ENCODE measurements at regions not wholly inside any gene's neighbourhood (a gene's known extent, or its start where the extent isn't known, plus 50 kb on each side); places are given as distances from the start of the nearest gene placed in this dataset.

- H3K79me2 ChIP-seq: no peaks in the 10 kb centered on the region
- H3K27me3 ChIP-seq (ENCODE audit: control insufficient read depth, insufficient read depth, low read length): no peaks in the 10 kb centered on the region
- H3K36me3 ChIP-seq (ENCODE audit: control insufficient read depth, insufficient read depth, low read length): no peaks in the 10 kb centered on the region
- no peaks in the 10 kb centered on the region for H3K9me3 ChIP-seq (ENCODE audit: control insufficient read depth, low read length)
- no peak overlapping the region for H3K9ac ChIP-seq
- no peak for TF ChIP-seq CTCF (IDR thresholded peaks at IDR 0.05)
- H3K27ac ChIP-seq: no peak overlapping the region
- H3K4me3 ChIP-seq (ENCODE audit: low read depth, low read length): no peak overlapping the region
- H3K4me1 ChIP-seq: no peaks in the 10 kb centered on the region
- H3K4me2 ChIP-seq (ENCODE audit: low read length): no peak overlapping the region
- no peak overlapping the region for H2AFZ ChIP-seq
Measured at GRCh38 chr5:175248416-175248905, 195.5 kb downstream of the DRD1 start.

GRCh38 chr5:175246889-175247520 lies 197.0 kb downstream of the DRD1 start:
- Histone ChIP-seq H3K27ac (no peak overlapping the region), H3K4me3 (ENCODE audit: low read depth, low read length) (no peak overlapping the region), H3K9me3 (ENCODE audit: control insufficient read depth, low read length) (no peaks in the 10 kb centered on the region), H3K4me2 (ENCODE audit: low read length) (no peak overlapping the region), H3K4me1 (no peaks in the 10 kb centered on the region), H3K36me3 (ENCODE audit: control insufficient read depth, insufficient read depth, low read length) (no peaks in the 10 kb centered on the region), H3K9ac (no peak overlapping the region), H3K27me3 (ENCODE audit: control insufficient read depth, insufficient read depth, low read length) (no peaks in the 10 kb centered on the region), H3K79me2 (no peaks in the 10 kb centered on the region), H2AFZ (no peak overlapping the region)
- no peak for TF ChIP-seq CTCF (IDR thresholded peaks at IDR 0.05)

GRCh38 chr5:175246242-175246888 lies 197.6 kb downstream of the DRD1 start:
- H3K9me3 ChIP-seq (ENCODE audit: control insufficient read depth, low read length): no peaks in the 10 kb centered on the region
- no peaks in the 10 kb centered on the region for H3K4me1 ChIP-seq
- no peaks in the 10 kb centered on the region for H3K79me2 ChIP-seq
- no peak overlapping the region for H3K9ac ChIP-seq
- no peak for TF ChIP-seq CTCF (IDR thresholded peaks at IDR 0.05)
- no peak overlapping the region for H3K4me2 ChIP-seq (ENCODE audit: low read length)
- H3K27ac ChIP-seq: no peak overlapping the region
- no peaks in the 10 kb centered on the region for H3K36me3 ChIP-seq (ENCODE audit: control insufficient read depth, insufficient read depth, low read length)
- H3K27me3 ChIP-seq (ENCODE audit: control insufficient read depth, insufficient read depth, low read length): no peaks in the 10 kb centered on the region
- H3K4me3 ChIP-seq (ENCODE audit: low read depth, low read length): no peak overlapping the region
- no peak overlapping the region for H2AFZ ChIP-seq

- no peak for TF ChIP-seq CTCF (IDR thresholded peaks at IDR 0.05)
- Histone ChIP-seq H3K27ac (no peak overlapping the region), H3K36me3 (ENCODE audit: control insufficient read depth, insufficient read depth, low read length) (no peaks in the 10 kb centered on the region)
Measured at GRCh38 chr5:175243441-175243840, 200.5 kb downstream of the DRD1 start.

GRCh38 chr5:175242207-175242606 lies 201.8 kb downstream of the DRD1 start:
- H3K79me2 ChIP-seq: no peaks in the 10 kb centered on the region
- H3K4me3 ChIP-seq (ENCODE audit: low read depth, low read length): no peak overlapping the region
- no peak overlapping the region for H2AFZ ChIP-seq
- no peaks in the 10 kb centered on the region for H3K36me3 ChIP-seq (ENCODE audit: control insufficient read depth, insufficient read depth, low read length)
- no peak for TF ChIP-seq CTCF (IDR thresholded peaks at IDR 0.05)
- H3K9me3 ChIP-seq (ENCODE audit: control insufficient read depth, low read length): no peaks in the 10 kb centered on the region
- H3K27ac ChIP-seq: no peak overlapping the region
- H3K4me2 ChIP-seq (ENCODE audit: low read length): no peak overlapping the region
- no peaks in the 10 kb centered on the region for H3K27me3 ChIP-seq (ENCODE audit: control insufficient read depth, insufficient read depth, low read length)
- no peaks in the 10 kb centered on the region for H3K4me1 ChIP-seq
- H3K9ac ChIP-seq: no peak overlapping the region

More at GRCh38 chr5:175243441-175243840, 200.5 kb downstream of the DRD1 start:
- Histone ChIP-seq H3K27me3 (ENCODE audit: control insufficient read depth, insufficient read depth, low read length) (no peaks in the 10 kb centered on the region), H3K4me3 (ENCODE audit: low read depth, low read length) (no peak overlapping the region), H3K79me2 (no peaks in the 10 kb centered on the region), H3K9me3 (ENCODE audit: control insufficient read depth, low read length) (no peaks in the 10 kb centered on the region), H2AFZ (no peak overlapping the region), H3K9ac (no peak overlapping the region), H3K4me2 (ENCODE audit: low read length) (no peak overlapping the region), H3K4me1 (no peaks in the 10 kb centered on the region)

All from parathyroid adenoma (tissue), 2 donors.